ENCODE measurements at regions not wholly inside any gene's neighbourhood (a gene's known extent, or its start where the extent isn't known, plus 50 kb on each side); places are given as distances from the start of the nearest gene placed in this dataset.

- no peak overlapping the region for H3K27ac Mint-ChIP-seq
- Histone ChIP-seq H3K4me1 (ENCODE audit: control insufficient read depth, insufficient read depth, low read length) (no peaks in the 10 kb centered on the region), H3K36me3 (ENCODE audit: control insufficient read depth, insufficient read depth, low read length) (no peaks in the 10 kb centered on the region), H3K27me3 (ENCODE audit: control insufficient read depth, insufficient read depth, low read length) (no peaks in the 10 kb centered on the region), H3K27ac (ENCODE audit: low read length) (no peak overlapping the region), H3K9me3 (ENCODE audit: control insufficient read depth, insufficient read depth, low read length) (no peaks in the 10 kb centered on the region), H3K4me3 (ENCODE audit: low read length) (no peak overlapping the region)
- ATAC-seq (no peak), DNase-seq (no peak)
- intact Hi-C loops (cut with micrococcal nuclease) = no loop called here
- 81% methylated on average over 1 of the region's 1 CpG for WGBS (ENCODE audit: insufficient coverage)
- H3K36me3 Mint-ChIP-seq = no peaks in the 10 kb centered on the region
- no peak overlapping the region for H3K4me3 Mint-ChIP-seq
- no peak for TF ChIP-seq CTCF (IDR thresholded peaks at IDR 0.05)
- H3K4me1 Mint-ChIP-seq = no peaks in the 10 kb centered on the region
- no peaks in the 10 kb centered on the region for H3K27me3 Mint-ChIP-seq (ENCODE audit: low read depth in 2 of 2)
- H3K9me3 Mint-ChIP-seq = peaks cover 3% of the 10 kb centered on the region in 2 donors
These were observed 167.7 kb downstream of the TDRD15 start for GRCh38 chr2:21291426-21291825.

GRCh38 chr2:21294446-21294845, 170.7 kb downstream of the TDRD15 start:
- Histone ChIP-seq H3K4me3 (ENCODE audit: low read length) (no peak overlapping the region), H3K36me3 (ENCODE audit: control insufficient read depth, insufficient read depth, low read length) (no peaks in the 10 kb centered on the region), H3K27ac (ENCODE audit: low read length) (no peak overlapping the region), H3K27me3 (ENCODE audit: control insufficient read depth, insufficient read depth, low read length) (no peaks in the 10 kb centered on the region), H3K9me3 (ENCODE audit: control insufficient read depth, insufficient read depth, low read length) (no peaks in the 10 kb centered on the region), H3K4me1 (ENCODE audit: control insufficient read depth, insufficient read depth, low read length) (no peaks in the 10 kb centered on the region)
- WGBS (ENCODE audit: insufficient coverage) = 83% methylated on average over 2 of the region's 2 CpGs
- Mint-ChIP-seq H3K27me3 (ENCODE audit: low read depth in 2 of 2) (peaks cover 0 to 7% of the 10 kb centered on the region in 2 donors), H3K4me3 (no peak overlapping the region), H3K36me3 (no peaks in the 10 kb centered on the region), H3K4me1 (no peaks in the 10 kb centered on the region), H3K9me3 (no peaks in the 10 kb centered on the region), H3K27ac (no peak overlapping the region)
- DNase-seq (no peak), ATAC-seq (no peak)
- TF ChIP-seq CTCF (IDR thresholded peaks at IDR 0.05) = no peak
- intact Hi-C loops (cut with micrococcal nuclease) = no loop called here

GRCh38 chr2:21299411-21299810, 175.6 kb downstream of the TDRD15 start:
- Histone ChIP-seq H3K4me1 (ENCODE audit: control insufficient read depth, insufficient read depth, low read length) (no peaks in the 10 kb centered on the region), H3K27ac (ENCODE audit: low read length) (no peak overlapping the region), H3K9me3 (ENCODE audit: control insufficient read depth, insufficient read depth, low read length) (no peaks in the 10 kb centered on the region), H3K36me3 (ENCODE audit: control insufficient read depth, insufficient read depth, low read length) (no peaks in the 10 kb centered on the region), H3K27me3 (ENCODE audit: control insufficient read depth, insufficient read depth, low read length) (no peaks in the 10 kb centered on the region), H3K4me3 (ENCODE audit: low read length) (no peak overlapping the region)
- Mint-ChIP-seq H3K9me3 (no peaks in the 10 kb centered on the region), H3K4me1 (no peaks in the 10 kb centered on the region), H3K36me3 (no peaks in the 10 kb centered on the region), H3K4me3 (no peak overlapping the region), H3K27ac (no peak overlapping the region), H3K27me3 (ENCODE audit: low read depth in 2 of 2) (peaks cover 0 to 7% of the 10 kb centered on the region in 2 donors)
- intact Hi-C loops (cut with micrococcal nuclease) = no loop called here
- TF ChIP-seq CTCF (IDR thresholded peaks at IDR 0.05) = no peak
- DNase-seq (no peak), ATAC-seq (no peak)
- no CpG with 5 or more reads among the region's 2 CpGs for WGBS (ENCODE audit: insufficient coverage)

- ATAC-seq (no peak), DNase-seq (no peak)
- no peak for TF ChIP-seq CTCF (IDR thresholded peaks at IDR 0.05)
- H3K9me3 Mint-ChIP-seq = no peaks in the 10 kb centered on the region
- no peak overlapping the region for H3K27ac Mint-ChIP-seq
- no peaks in the 10 kb centered on the region for H3K4me1 ChIP-seq (ENCODE audit: control insufficient read depth, insufficient read depth, low read length)
- H3K36me3 ChIP-seq (ENCODE audit: control insufficient read depth, insufficient read depth, low read length) = no peaks in the 10 kb centered on the region
- no peaks in the 10 kb centered on the region for H3K27me3 ChIP-seq (ENCODE audit: control insufficient read depth, insufficient read depth, low read length)
- no peaks in the 10 kb centered on the region for H3K4me1 Mint-ChIP-seq
- peaks cover 0 to 7% of the 10 kb centered on the region in 2 donors for H3K27me3 Mint-ChIP-seq (ENCODE audit: low read depth in 2 of 2)
- H3K36me3 Mint-ChIP-seq = no peaks in the 10 kb centered on the region
- no peaks in the 10 kb centered on the region for H3K9me3 ChIP-seq (ENCODE audit: control insufficient read depth, insufficient read depth, low read length)
- no CpG with 5 or more reads among the region's 1 CpG for WGBS (ENCODE audit: insufficient coverage)
- intact Hi-C loops (cut with micrococcal nuclease) = no loop called here
- no peak overlapping the region for H3K4me3 ChIP-seq (ENCODE audit: low read length)
- no peak overlapping the region for H3K27ac ChIP-seq (ENCODE audit: low read length)
- H3K4me3 Mint-ChIP-seq = no peak overlapping the region
These were observed 178.2 kb downstream of the TDRD15 start for GRCh38 chr2:21301871-21302455.
